Smooth muscle cell (in vitro differentiated cells): ENCODE measurements at regions not wholly inside any gene's neighbourhood (a gene's known extent, or its start where the extent isn't known, plus 50 kb on each side); places are given as distances from the start of the nearest gene placed in this dataset.

Source experiments
- DNase-seq: peaks from one replicate; lab custom pipeline; 2025; ENCODE audit not compliant: unreplicated experiment; lab: John Stamatoyannopoulos, UW
- H2AFZ ChIP-seq: fragments of 200-600 bp; sonication (generic); 2 replicates; pipeline ENCODE4 v1.6.0; 2016; ENCODE audit warnings: antibody characterized with exemption, low read depth, mild to moderate bottlenecking
- H3F3A ChIP-seq: fragments of 200-600 bp; sonication (generic); 2 replicates; pipeline ENCODE4 v1.6.0; 2017; ENCODE audit warnings: antibody characterized with exemption, low read depth
- H3K27ac ChIP-seq: fragments of 200-600 bp; sonication (generic); 2 replicates; pipeline ENCODE4 v1.5.1; 2016; ENCODE audit warnings: low read depth, mild to moderate bottlenecking
- H3K27me3 ChIP-seq: fragments of 200-600 bp; sonication (generic); 2 replicates; pipeline ENCODE4 v1.6.1; 2016; ENCODE audit warnings: low read depth, mild to moderate bottlenecking
- H3K36me3 ChIP-seq: fragments of 200-600 bp; sonication (generic); 2 replicates; pipeline ENCODE4 v1.5.1; 2016; ENCODE audit warnings: low read depth
- H3K4me1 ChIP-seq: fragments of 200-600 bp; sonication (generic); 2 replicates; pipeline ENCODE4 v1.5.1; 2016; ENCODE audit warnings: low read depth
- H3K4me2 ChIP-seq: fragments of 200-600 bp; sonication (generic); 2 replicates; pipeline ENCODE4 v1.6.0; 2016; ENCODE audit warnings: mild to moderate bottlenecking
- H3K4me3 ChIP-seq: fragments of 200-600 bp; sonication (generic); 2 replicates; pipeline ENCODE4 v1.5.1; 2016; ENCODE audit warnings: mild to moderate bottlenecking
- H3K79me2 ChIP-seq: fragments of 200-600 bp; sonication (generic); 2 replicates; pipeline ENCODE4 v1.6.0; 2016; ENCODE audit warnings: low read depth, mild to moderate bottlenecking
- H3K9ac ChIP-seq: fragments of 200-600 bp; sonication (generic); 2 replicates; pipeline ENCODE4 v1.6.0; 2016; ENCODE audit warnings: low read depth
- H3K9me3 ChIP-seq: fragments of 200-600 bp; sonication (generic); replicated peaks from 2 replicates; pipeline ENCODE4 v1.5.1; 2016; ENCODE audit warnings: low read depth
- H4K20me1 ChIP-seq: fragments of 200-600 bp; sonication (generic); 2 replicates; pipeline ENCODE4 v1.6.0; 2016; ENCODE audit warnings: low read depth
- CTCF ChIP-seq: fragments of 200-600 bp; sonication (generic); IDR thresholded peaks from 2 replicates; pipeline ENCODE4 v1.5.1; 2017; ENCODE audit warnings: borderline replicate concordance, mild to moderate bottlenecking, antibody characterized with exemption; ENCODE audit not compliant: insufficient read depth, poor library complexity, severe bottlenecking
- WGBS: methylation state at CpG from one replicate; pipeline ENCODE4 v1.1.7; 2016; ENCODE audit warnings: low lambda C conversion rate; 5-methylcytosine and 5-hydroxymethylcytosine counted together

- Histone ChIP-seq H3K4me2 (no peak overlapping the region), H3K4me1 (no peaks in the 10 kb centered on the region), H3K9me3 (no peaks in the 10 kb centered on the region), H3F3A (no peaks in the 10 kb centered on the region), H3K4me3 (no peak overlapping the region), H3K36me3 (no peaks in the 10 kb centered on the region), H3K27me3 (no peaks in the 10 kb centered on the region), H2AFZ (no peak overlapping the region), H3K9ac (no peak overlapping the region), H4K20me1 (no peaks in the 10 kb centered on the region), H3K27ac (no peak overlapping the region), H3K79me2 (no peaks in the 10 kb centered on the region)
- TF ChIP-seq CTCF, result peak; percentile 18
- no peak for DNase-seq
- WGBS, result 31% methylated on average over 8 of the region's 8 CpGs
Measured at GRCh38 chr21:21688889-21689288, 690.7 kb downstream of the NCAM2 start.

GRCh38 chr21:21690068-21690665 is 692.0 kb downstream of the NCAM2 start:
- no peak for DNase-seq
- no peak for TF ChIP-seq CTCF
- no peaks in the 10 kb centered on the region for H3F3A ChIP-seq
- H2AFZ ChIP-seq, result no peak overlapping the region
- no peaks in the 10 kb centered on the region for H4K20me1 ChIP-seq
- no peaks in the 10 kb centered on the region for H3K27me3 ChIP-seq
- no peak overlapping the region for H3K9ac ChIP-seq
- H3K27ac ChIP-seq, result no peak overlapping the region
- H3K4me3 ChIP-seq, result no peak overlapping the region
- no peak overlapping the region for H3K4me2 ChIP-seq
- H3K9me3 ChIP-seq, result no peaks in the 10 kb centered on the region
- no peaks in the 10 kb centered on the region for H3K79me2 ChIP-seq
- H3K36me3 ChIP-seq, result no peaks in the 10 kb centered on the region
- H3K4me1 ChIP-seq, result no peaks in the 10 kb centered on the region
- WGBS, result 63% methylated on average over 3 of the region's 3 CpGs

- Histone ChIP-seq H3K9ac (peak overlapping the region; percentile 13), H2AFZ (peak overlapping the region; percentile 20), H3K36me3 (no peaks in the 10 kb centered on the region), H3F3A (peaks cover 6% of the 10 kb centered on the region), H3K79me2 (no peaks in the 10 kb centered on the region), H3K9me3 (no peaks in the 10 kb centered on the region), H3K27ac (peak overlapping the region; percentile 95), H3K4me2 (peak overlapping the region; percentile 52), H3K4me1 (peaks cover 6% of the 10 kb centered on the region), H3K4me3 (no peak overlapping the region), H4K20me1 (no peaks in the 10 kb centered on the region), H3K27me3 (no peaks in the 10 kb centered on the region)
- no peak for DNase-seq
- 76% methylated on average over 4 of the region's 4 CpGs for WGBS
- no peak for TF ChIP-seq CTCF
Measured at GRCh38 chr21:21712748-21713520, 714.7 kb downstream of the NCAM2 start.
